ENCODE measurements at regions not wholly inside any gene's neighbourhood (a gene's known extent, or its start where the extent isn't known, plus 50 kb on each side); places are given as distances from the start of the nearest gene placed in this dataset.

- no peak for TF ChIP-seq CTCF (IDR thresholded peaks at IDR 0.05; ENCODE audit: low read length)
- TF ChIP-seq EZH2 (IDR thresholded peaks at IDR 0.05; ENCODE audit: borderline replicate concordance, low read length), result no peak
Observed at GRCh38 chr20:56859039-56859800, 230.1 kb downstream of the TFAP2C start.
